Kidney (tissue), 13 donors: ENCODE measurements at regions not wholly inside any gene's neighbourhood (a gene's known extent, or its start where the extent isn't known, plus 50 kb on each side); places are given as distances from the start of the nearest gene placed in this dataset.
A peak's percentile ranks its signal among the peaks of the same experiment; 100 is the strongest.

Experiments
- DNase-seq, 5 donors: peaks; one replicate each; pipeline ENCODE4 v3.0.0-alpha.2; 2013 to 2020
- FAIRE-seq: peaks from 2 replicates; lab custom pipeline; 2012; peaks lifted over from hg19 to GRCh38; lab: Jason Lieb, UNC
- H3K27ac ChIP-seq, 2 donors: one replicate each; pipeline ENCODE4 v1.7.0; 2013; ENCODE audit warnings: low read depth in 2 of 2, low read length in 2 of 2, inconsistent platforms in 1 of 2
- H3K27me3 ChIP-seq: one replicate; pipeline ENCODE4 v1.7.1; 2013; ENCODE audit warnings: low read length, inconsistent platforms; ENCODE audit not compliant: control insufficient read depth, insufficient read depth
- H3K36me3 ChIP-seq, 3 donors: one replicate each; pipeline versions ENCODE4 v1.7.0 to v1.7.1; 2013; ENCODE audit warnings: low read length in 3 of 3, control low read depth in 1 of 3, inconsistent platforms in 1 of 3; ENCODE audit not compliant: insufficient read depth in 3 of 3, control insufficient read depth in 2 of 3
- H3K4me1 ChIP-seq, 3 donors: one replicate each; pipeline versions ENCODE4 v1.7.0 to v1.7.1; 2013; ENCODE audit warnings: low read length in 3 of 3, inconsistent platforms in 1 of 3, low read depth in 1 of 3; ENCODE audit not compliant: control insufficient read depth in 2 of 3, insufficient read depth in 2 of 3
- H3K4me3 ChIP-seq, 3 donors: one replicate each; pipeline versions ENCODE4 v1.7.0 to v1.8.1; 2013; ENCODE audit warnings: low read length in 3 of 3, control low read depth in 1 of 3, inconsistent platforms in 1 of 3
- H3K9ac ChIP-seq, 3 donors: one replicate each; pipeline versions ENCODE4 v1.7.0 to v1.7.1; 2013; ENCODE audit warnings: low read length in 3 of 3, control low read depth in 1 of 3, inconsistent platforms in 1 of 3
- H3K9me3 ChIP-seq, 3 donors: one replicate each; pipeline versions ENCODE4 v1.7.0 to v1.7.1; 2013; ENCODE audit warnings: low read length in 3 of 3, control low read depth in 1 of 3, inconsistent platforms in 1 of 3; ENCODE audit not compliant: control insufficient read depth in 2 of 3, insufficient read depth in 1 of 3
- intact Hi-C: fragments of 100-400 bp; cut with DNase I; formaldehyde crosslinking; loops from one replicate; pipeline ENCODE4 v1.11.1; 2022
- TF ChIP-seq, protein P1 (sequence below): IDR thresholded peaks from 3 replicates; pipeline ENCODE4 v1.5.1; 2012; ENCODE audit warnings: mild to moderate bottlenecking, moderate library complexity, borderline replicate concordance; ENCODE audit not compliant: insufficient read depth; ENCODE audit errors: extremely low read depth
- donor health status: control.
- donor health status: control.
- donor health status: control.
- donor health status: control.
- donor health status: control.
- donor health status: DM: yes; HTN: yes; CAD: no.
- donor health status: Normal renal cell carcinoma (clear cell type).

DNA sequence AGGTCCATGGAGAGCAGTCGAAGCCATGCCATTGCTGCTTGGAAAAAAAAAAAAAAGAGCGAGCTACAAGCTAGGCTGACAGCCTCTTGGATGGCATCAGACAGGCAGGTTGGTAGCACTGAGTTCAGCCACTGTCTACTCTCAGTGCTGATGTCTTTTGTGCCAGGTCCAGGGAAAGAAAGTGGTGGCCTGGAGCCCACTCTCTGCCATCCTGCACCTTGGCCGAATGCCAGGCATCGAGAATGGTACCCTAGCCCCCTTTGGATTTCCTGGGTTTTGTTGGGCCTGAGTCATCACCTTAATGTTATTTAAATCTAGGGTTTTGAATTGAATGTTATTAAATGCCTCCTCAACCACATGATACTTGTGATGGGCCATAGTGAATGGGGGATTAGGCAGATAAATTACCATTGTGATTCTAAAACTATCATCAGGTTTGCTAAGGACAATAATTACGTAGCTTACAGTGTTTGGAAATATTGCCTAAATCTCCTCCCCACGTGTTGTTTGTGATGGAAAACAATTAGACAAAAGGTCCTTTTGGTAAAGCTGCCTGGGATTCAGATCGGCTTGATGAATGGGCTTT is 195.7 kb upstream of the GPR26 start:
- no peaks in the 10 kb centered on the region for H3K27me3 ChIP-seq
- DNase-seq (no peak), FAIRE-seq (no peak)
- TF ChIP-seq, protein P1, sequence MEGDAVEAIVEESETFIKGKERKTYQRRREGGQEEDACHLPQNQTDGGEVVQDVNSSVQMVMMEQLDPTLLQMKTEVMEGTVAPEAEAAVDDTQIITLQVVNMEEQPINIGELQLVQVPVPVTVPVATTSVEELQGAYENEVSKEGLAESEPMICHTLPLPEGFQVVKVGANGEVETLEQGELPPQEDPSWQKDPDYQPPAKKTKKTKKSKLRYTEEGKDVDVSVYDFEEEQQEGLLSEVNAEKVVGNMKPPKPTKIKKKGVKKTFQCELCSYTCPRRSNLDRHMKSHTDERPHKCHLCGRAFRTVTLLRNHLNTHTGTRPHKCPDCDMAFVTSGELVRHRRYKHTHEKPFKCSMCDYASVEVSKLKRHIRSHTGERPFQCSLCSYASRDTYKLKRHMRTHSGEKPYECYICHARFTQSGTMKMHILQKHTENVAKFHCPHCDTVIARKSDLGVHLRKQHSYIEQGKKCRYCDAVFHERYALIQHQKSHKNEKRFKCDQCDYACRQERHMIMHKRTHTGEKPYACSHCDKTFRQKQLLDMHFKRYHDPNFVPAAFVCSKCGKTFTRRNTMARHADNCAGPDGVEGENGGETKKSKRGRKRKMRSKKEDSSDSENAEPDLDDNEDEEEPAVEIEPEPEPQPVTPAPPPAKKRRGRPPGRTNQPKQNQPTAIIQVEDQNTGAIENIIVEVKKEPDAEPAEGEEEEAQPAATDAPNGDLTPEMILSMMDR, result no peak
- H3K9me3 ChIP-seq, result no peaks in the 10 kb centered on the region
- intact Hi-C loops, result no loop called here
- no peak overlapping the region for H3K9ac ChIP-seq
- no peaks in the 10 kb centered on the region for H3K36me3 ChIP-seq
- H3K4me3 ChIP-seq, result no peak overlapping the region
- no peak overlapping the region for H3K27ac ChIP-seq
- H3K4me1 ChIP-seq, result no peaks in the 10 kb centered on the region

DNA sequence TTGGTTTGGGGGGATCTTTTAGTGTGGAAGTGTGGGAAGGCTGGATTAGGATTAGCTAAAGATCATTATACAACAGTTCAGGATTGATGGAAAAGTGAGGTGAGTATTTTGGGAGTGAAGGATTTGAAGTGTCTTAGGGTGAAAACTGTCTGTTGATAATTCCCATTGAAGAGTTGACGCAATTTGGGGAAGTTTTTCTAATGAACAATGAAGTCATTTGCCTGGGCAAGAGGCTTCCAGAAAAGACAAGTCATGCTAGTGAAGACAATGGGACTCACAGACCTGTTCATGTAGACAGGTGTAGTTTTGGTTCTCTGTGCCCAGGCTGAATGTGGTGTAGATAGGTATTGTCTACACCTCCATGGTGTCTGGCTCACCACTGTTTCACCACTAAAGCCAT is 194.3 kb upstream of the GPR26 start:
- no peak for DNase-seq
- H3K27ac ChIP-seq, result no peak overlapping the region
- no peaks in the 10 kb centered on the region for H3K36me3 ChIP-seq
- no peaks in the 10 kb centered on the region for H3K27me3 ChIP-seq
- no peaks in the 10 kb centered on the region for H3K9me3 ChIP-seq
- intact Hi-C loops, result no loop called here
- no peak overlapping the region for H3K4me3 ChIP-seq
- no peaks in the 10 kb centered on the region for H3K4me1 ChIP-seq
- no peak overlapping the region for H3K9ac ChIP-seq
- FAIRE-seq, result no peak
- TF ChIP-seq, protein P1, result no peak

DNA sequence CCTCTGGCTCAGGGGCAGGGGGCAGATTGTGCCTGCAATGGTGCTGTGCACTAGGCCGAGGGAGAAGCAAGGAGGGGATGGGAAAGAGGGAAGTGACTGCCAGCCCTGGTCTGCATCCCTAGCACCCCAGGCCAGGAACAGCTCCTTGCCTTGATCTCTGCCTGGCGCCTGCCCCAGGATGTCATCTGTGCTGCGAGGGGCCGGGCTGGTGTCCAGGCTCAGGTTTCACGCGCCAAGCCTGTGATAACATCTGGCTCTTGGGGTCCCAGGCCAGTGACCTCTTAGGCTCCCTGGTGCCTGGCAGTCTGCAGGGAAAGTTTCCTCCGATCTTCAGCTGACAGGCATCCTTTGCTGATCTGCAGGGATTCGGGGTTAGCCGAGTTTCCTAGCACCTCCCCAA is 193.5 kb upstream of the GPR26 start:
- DNase-seq (peak in 4 of 5 donors; percentile 48 to 71 (median 56)), FAIRE-seq (no peak)
- TF ChIP-seq, protein P1, result no peak
- intact Hi-C loops, result no loop called here
- no peaks in the 10 kb centered on the region for H3K4me1 ChIP-seq
- no peak overlapping the region for H3K27ac ChIP-seq
- H3K27me3 ChIP-seq, result no peaks in the 10 kb centered on the region
- H3K9me3 ChIP-seq, result no peaks in the 10 kb centered on the region
- no peaks in the 10 kb centered on the region for H3K36me3 ChIP-seq
- no peak overlapping the region for H3K9ac ChIP-seq
- H3K4me3 ChIP-seq, result no peak overlapping the region

DNA sequence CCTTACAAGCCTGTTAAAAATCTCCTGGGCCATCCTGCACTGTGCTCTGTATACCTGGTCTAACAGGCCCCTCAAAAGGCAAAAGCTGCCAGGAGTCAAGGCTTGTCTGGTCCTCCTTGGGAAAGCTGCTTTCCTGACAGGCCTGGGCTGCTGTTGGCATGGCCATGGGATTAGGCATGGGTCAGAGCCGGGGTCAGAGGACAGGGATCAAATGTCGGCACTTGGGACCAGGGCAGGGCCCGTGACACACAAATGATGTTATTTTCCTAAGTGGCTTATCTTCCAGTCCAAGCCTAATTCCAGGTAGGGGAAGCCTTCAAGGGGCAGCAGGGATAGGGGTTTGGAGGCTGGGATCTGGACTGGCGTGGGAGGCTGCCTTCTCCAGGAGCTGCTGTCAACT is 191.5 kb upstream of the GPR26 start:
- TF ChIP-seq, protein P1, result no peak
- FAIRE-seq (no peak), DNase-seq (no peak)

More for the DNA sequence above, 191.5 kb upstream of the GPR26 start:
- intact Hi-C loops, result no loop called here
- H3K4me3 ChIP-seq, result no peak overlapping the region
- no peak overlapping the region for H3K27ac ChIP-seq
- no peaks in the 10 kb centered on the region for H3K36me3 ChIP-seq
- no peaks in the 10 kb centered on the region for H3K27me3 ChIP-seq
- H3K4me1 ChIP-seq, result no peaks in the 10 kb centered on the region
- no peaks in the 10 kb centered on the region for H3K9me3 ChIP-seq
- no peak overlapping the region for H3K9ac ChIP-seq
